Skeletal muscle cell (primary cell): ENCODE measurements at regions not wholly inside any gene's neighbourhood (a gene's known extent, or its start where the extent isn't known, plus 50 kb on each side); places are given as distances from the start of the nearest gene placed in this dataset.
"Not testable (repeated sequence)": the region's sequence is repeated elsewhere in the genome, so short reads cannot be mapped to it uniquely, and the experiment has no call there.

Experiments used
- DNase-seq: peaks from one replicate; pipeline ENCODE4 v3.0.0-alpha.2; 2010; ENCODE audit warnings: low read depth
- H3K4me3 ChIP-seq: 2 replicates; pipeline ENCODE4 v1.5.1; 2011; ENCODE audit warnings: low read depth, mild to moderate bottlenecking, control low read depth, low read length, moderate library complexity

GRCh38 chr3:188003188-188004171 is 150.5 kb upstream of the LPP start:
- H3K4me3 ChIP-seq = no peak overlapping the region
- DNase-seq = no peak

GRCh38 chr3:188006726-188007393 is 147.1 kb upstream of the LPP start:
- no peak overlapping the region for H3K4me3 ChIP-seq
- no peak for DNase-seq

GRCh38 chr3:188007897-188008296 is 146.1 kb upstream of the LPP start:
- no peak overlapping the region for H3K4me3 ChIP-seq
- no peak for DNase-seq

- no peak for DNase-seq
- no peak overlapping the region for H3K4me3 ChIP-seq
These were observed 145.3 kb upstream of the LPP start for GRCh38 chr3:188008582-188009213.

- no peak for DNase-seq
- H3K4me3 ChIP-seq = no peak overlapping the region
These were observed 143.5 kb upstream of the LPP start for GRCh38 chr3:188010478-188010877.

GRCh38 chr3:188019727-188020126 is 134.2 kb upstream of the LPP start:
- no peak overlapping the region for H3K4me3 ChIP-seq
- DNase-seq = no peak

- no peak overlapping the region for H3K4me3 ChIP-seq
These were observed 132.9 kb upstream of the LPP start for GRCh38 chr3:188021041-188021440.

GRCh38 chr3:188021502-188022040 is 132.4 kb upstream of the LPP start:
- no peak for DNase-seq
- H3K4me3 ChIP-seq = no peak overlapping the region

More at GRCh38 chr3:188021041-188021440, 132.9 kb upstream of the LPP start:
- no peak for DNase-seq

GRCh38 chr3:188022902-188023301 is 131.1 kb upstream of the LPP start:
- not testable (repeated sequence) for H3K4me3 ChIP-seq, DNase-seq

GRCh38 chr3:188025555-188025954 is 128.4 kb upstream of the LPP start:
- no peak overlapping the region for H3K4me3 ChIP-seq
- DNase-seq = no peak

GRCh38 chr3:188026191-188026968 is 127.6 kb upstream of the LPP start:
- DNase-seq = no peak
- no peak overlapping the region for H3K4me3 ChIP-seq

- H3K4me3 ChIP-seq = no peak overlapping the region
- no peak for DNase-seq
These were observed 122.8 kb upstream of the LPP start for GRCh38 chr3:188031121-188031520.

- no peak for DNase-seq
- no peak overlapping the region for H3K4me3 ChIP-seq
These were observed 119.0 kb upstream of the LPP start for GRCh38 chr3:188034989-188035388.

- no peak for DNase-seq
- no peak overlapping the region for H3K4me3 ChIP-seq
These were observed 117.4 kb upstream of the LPP start for GRCh38 chr3:188036375-188037194.

GRCh38 chr3:188037195-188037718 is 116.7 kb upstream of the LPP start:
- no peak overlapping the region for H3K4me3 ChIP-seq
- DNase-seq = no peak

- H3K4me3 ChIP-seq = no peak overlapping the region
- no peak for DNase-seq
These were observed 115.9 kb upstream of the LPP start for GRCh38 chr3:188037965-188038581.

- no peak overlapping the region for H3K4me3 ChIP-seq
- no peak for DNase-seq
These were observed 112.8 kb upstream of the LPP start for GRCh38 chr3:188041193-188041592.

- H3K4me3 ChIP-seq = no peak overlapping the region
- DNase-seq = no peak
These were observed 112.1 kb upstream of the LPP start for GRCh38 chr3:188041895-188042294.
